ENCODE measurements at regions not wholly inside any gene's neighbourhood (a gene's known extent, or its start where the extent isn't known, plus 50 kb on each side); places are given as distances from the start of the nearest gene placed in this dataset.

DNA sequence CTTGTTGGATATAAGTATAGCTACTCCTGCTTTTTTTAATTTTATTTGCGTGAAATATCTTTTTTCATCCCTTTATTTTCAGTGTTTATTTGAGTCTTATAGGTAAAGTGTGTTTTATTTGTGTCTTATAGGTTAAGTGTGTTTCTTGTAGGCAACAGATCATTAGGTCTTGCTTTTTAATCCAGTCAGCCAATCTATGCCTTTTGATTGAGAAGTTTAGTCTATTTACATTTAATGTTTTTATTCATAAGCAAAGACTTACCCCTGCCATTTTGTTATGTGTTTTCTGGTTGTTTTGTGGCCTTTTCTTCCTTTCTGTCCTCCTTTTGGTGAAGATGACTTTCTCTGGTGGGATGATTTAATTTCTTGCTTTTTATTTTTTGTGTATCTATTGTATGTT lies 232.0 kb downstream of the RAP2B start:
- FAIRE-seq, result no peak
- H3K27ac ChIP-seq (ENCODE audit: insufficient read depth, low read depth, low read length), result no peak overlapping the region
- TF ChIP-seq GATA2 (IDR thresholded peaks at IDR 0.05; ENCODE audit: insufficient read depth, insufficient read length, low read depth, low read length) (no peak), MYC (IDR thresholded peaks at IDR 0.05; ENCODE audit: low read depth, low read length) (no peak), EZH2 (IDR thresholded peaks at IDR 0.05; ENCODE audit: borderline replicate concordance, low read depth, low read length, severe bottlenecking) (no peak), FOS (IDR thresholded peaks at IDR 0.05; ENCODE audit: borderline replicate concordance, insufficient read depth, low read length) (no peak), JUN (IDR thresholded peaks at IDR 0.05; ENCODE audit: borderline replicate concordance, insufficient read depth, insufficient read length, low read depth) (no peak), POLR2AphosphoS5 (IDR thresholded peaks at IDR 0.05; ENCODE audit: insufficient read depth, low read depth, low read length) (no peak), POLR2A (IDR thresholded peaks at IDR 0.05; ENCODE audit: low read depth, low read length) (no peak)
- TF ChIP-seq, protein P1, sequence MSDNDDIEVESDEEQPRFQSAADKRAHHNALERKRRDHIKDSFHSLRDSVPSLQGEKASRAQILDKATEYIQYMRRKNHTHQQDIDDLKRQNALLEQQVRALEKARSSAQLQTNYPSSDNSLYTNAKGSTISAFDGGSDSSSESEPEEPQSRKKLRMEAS (IDR thresholded peaks at IDR 0.05; ENCODE audit: insufficient read depth, insufficient read length), result no peak
- TF ChIP-seq, protein P2, sequence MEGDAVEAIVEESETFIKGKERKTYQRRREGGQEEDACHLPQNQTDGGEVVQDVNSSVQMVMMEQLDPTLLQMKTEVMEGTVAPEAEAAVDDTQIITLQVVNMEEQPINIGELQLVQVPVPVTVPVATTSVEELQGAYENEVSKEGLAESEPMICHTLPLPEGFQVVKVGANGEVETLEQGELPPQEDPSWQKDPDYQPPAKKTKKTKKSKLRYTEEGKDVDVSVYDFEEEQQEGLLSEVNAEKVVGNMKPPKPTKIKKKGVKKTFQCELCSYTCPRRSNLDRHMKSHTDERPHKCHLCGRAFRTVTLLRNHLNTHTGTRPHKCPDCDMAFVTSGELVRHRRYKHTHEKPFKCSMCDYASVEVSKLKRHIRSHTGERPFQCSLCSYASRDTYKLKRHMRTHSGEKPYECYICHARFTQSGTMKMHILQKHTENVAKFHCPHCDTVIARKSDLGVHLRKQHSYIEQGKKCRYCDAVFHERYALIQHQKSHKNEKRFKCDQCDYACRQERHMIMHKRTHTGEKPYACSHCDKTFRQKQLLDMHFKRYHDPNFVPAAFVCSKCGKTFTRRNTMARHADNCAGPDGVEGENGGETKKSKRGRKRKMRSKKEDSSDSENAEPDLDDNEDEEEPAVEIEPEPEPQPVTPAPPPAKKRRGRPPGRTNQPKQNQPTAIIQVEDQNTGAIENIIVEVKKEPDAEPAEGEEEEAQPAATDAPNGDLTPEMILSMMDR (IDR thresholded peaks at IDR 0.05; ENCODE audit: extremely low read depth in 1 of 2, insufficient read depth in 1 of 2, low read depth in 1 of 2, low read length in 2 of 2), result no peak
- H3K79me2 ChIP-seq (ENCODE audit: control insufficient read depth, insufficient read depth, low read length), result no peaks in the 10 kb centered on the region
- H3K4me3 ChIP-seq (replicated peaks in 1 of 3; ENCODE audit: insufficient read depth in 1 of 3, low read depth in 1 of 3, low read length in 3 of 3), result no peak overlapping the region
- no peaks in the 10 kb centered on the region for H4K20me1 ChIP-seq (replicated peaks; ENCODE audit: control insufficient read depth, extremely low read depth, insufficient read depth, low read length)
- ChIA-PET CTCF (no interaction called here), POLR2A (no interaction called here)
- no peaks in the 10 kb centered on the region for H3K36me3 ChIP-seq (ENCODE audit: control insufficient read depth in 2 of 2, extremely low read depth in 1 of 2, insufficient read depth in 2 of 2, low read length in 2 of 2)
- dilution Hi-C loops (cut with MboI; ENCODE audit: extremely low pct_ligation_motif_present, low sequenced_read_pairs) (no loop called here), intact Hi-C loops (cut with micrococcal nuclease) (no loop called here)
- BruUV-seq (replicated peaks), result no TSS peak
- H3K9ac ChIP-seq (replicated peaks; ENCODE audit: extremely low read depth, insufficient read depth, low read length), result no peak overlapping the region
- no peak overlapping the region for H2AFZ ChIP-seq (ENCODE audit: low read depth, low read length)
- no peak for DNase-seq (ENCODE audit: low read depth, low spot score)
- H3K27me3 ChIP-seq (ENCODE audit: control insufficient read depth in 2 of 2, insufficient read depth in 2 of 2, low read length in 2 of 2), result no peaks in the 10 kb centered on the region
- no peaks in the 10 kb centered on the region for H3K4me1 ChIP-seq (ENCODE audit: control insufficient read depth, extremely low read depth, insufficient read depth, low read length)
- H3K4me2 ChIP-seq (ENCODE audit: insufficient read depth, low read length), result no peak overlapping the region
- no peaks in the 10 kb centered on the region for H3K9me1 ChIP-seq (replicated peaks; ENCODE audit: control insufficient read depth, extremely low read depth, insufficient read depth, low read length)
- no peaks in the 10 kb centered on the region for H3K9me3 ChIP-seq (replicated peaks; ENCODE audit: control insufficient read depth, insufficient read depth, low read length)
